Testis (tissue), 2 donors: ENCODE measurements at regions not wholly inside any gene's neighbourhood (a gene's known extent, or its start where the extent isn't known, plus 50 kb on each side); places are given as distances from the start of the nearest gene placed in this dataset.
"Not testable (repeated sequence)": the region's sequence is repeated elsewhere in the genome, so short reads cannot be mapped to it uniquely, and the experiment has no call there.

Experiments used
- CTCF ChIP-seq, 3 experiments: fragments of 450-650 bp in 2 of 3; fragments of 200-600 bp in 1 of 3; sonication (generic) in 1 of 3; IDR thresholded peaks; one replicate each; pipeline ENCODE4 v1.5.1; 2016 to 2019; ENCODE audit warnings: antibody characterized with exemption in 3 of 3, mild to moderate bottlenecking in 2 of 3, moderate library complexity in 1 of 3
- POLR2A ChIP-seq: fragments of 450-650 bp; IDR thresholded peaks from one replicate; pipeline ENCODE4 v1.6.1; 2017; ENCODE audit warnings: antibody characterized with exemption, mild to moderate bottlenecking, moderate library complexity

- not testable (repeated sequence) for TF ChIP-seq POLR2A; CTCF (IDR thresholded peaks at IDR 0.05)
Observed at GRCh38 chr2:90287751-90288150, 1596.3 kb downstream of the RPIA start.
